PC-9 (cell line): ENCODE measurements at regions not wholly inside any gene's neighbourhood (a gene's known extent, or its start where the extent isn't known, plus 50 kb on each side); places are given as distances from the start of the nearest gene placed in this dataset.
A peak's percentile ranks its signal among the peaks of the same experiment; 100 is the strongest.

Experiments used
- BruUV-seq: library from RNA; stranded (reverse); fragments of 400-500 nt; replicated peaks from 2 replicates; lab custom pipeline; 2021; lab: Mats Ljungman, UMichigan
- CTCF ChIA-PET: fragments of 300-600 bp; sonication (Branson Sonifier 250); formaldehyde crosslinking; loops from one replicate; lab custom pipeline; 2022; ENCODE audit warnings: antibody characterized with exemption; lab: Charles Lee
- POLR2A ChIA-PET: fragments of 300-600 bp; sonication (Branson Sonifier 250); formaldehyde crosslinking; loops from one replicate; lab custom pipeline; 2022; ENCODE audit warnings: antibody characterized with exemption; ENCODE audit not compliant: unreplicated experiment; lab: Charles Lee
- DNase-seq, 2 experiments: peaks; one replicate each; pipeline versions ENCODE4 v3.0.0 to v3.0.0-alpha.2; 2015 to 2022; ENCODE audit warnings: mixed read lengths in 1 of 2
- H2AFZ ChIP-seq: fragments of 200-600 bp; sonication (generic); 2 replicates; pipeline ENCODE4 v1.8.1; 2017; ENCODE audit warnings: antibody characterized with exemption
- H3F3A ChIP-seq: fragments of 200-600 bp; sonication (generic); 2 replicates; pipeline ENCODE4 v1.8.1; 2017; ENCODE audit warnings: antibody characterized with exemption, mild to moderate bottlenecking, low read depth; ENCODE audit not compliant: insufficient read depth
- H3K27ac ChIP-seq: fragments of 200-600 bp; sonication (generic); 2 replicates; pipeline ENCODE4 v1.6.1; 2016; ENCODE audit warnings: mixed run types
- H3K27me3 ChIP-seq: fragments of 200-600 bp; sonication (generic); 2 replicates; pipeline ENCODE4 v1.6.1; 2016; ENCODE audit warnings: low read depth, mixed run types; ENCODE audit not compliant: insufficient read depth
- H3K36me3 ChIP-seq: fragments of 200-600 bp; sonication (generic); 2 replicates; pipeline ENCODE4 v1.6.1; 2016; ENCODE audit warnings: low read depth, mixed run types
- H3K4me1 ChIP-seq: fragments of 200-600 bp; sonication (generic); replicated peaks from 2 replicates; pipeline ENCODE4 v1.6.1; 2016; ENCODE audit warnings: mixed run types; ENCODE audit not compliant: insufficient read depth
- H3K4me2 ChIP-seq: fragments of 200-600 bp; sonication (generic); 2 replicates; pipeline ENCODE4 v1.6.1; 2017; ENCODE audit warnings: mixed run types
- H3K4me3 ChIP-seq: fragments of 200-600 bp; sonication (generic); 2 replicates; pipeline ENCODE4 v1.6.1; 2016; ENCODE audit warnings: mixed run types
- H3K79me2 ChIP-seq: fragments of 200-600 bp; sonication (generic); 2 replicates; pipeline ENCODE4 v1.6.1; 2017; ENCODE audit warnings: low read depth, mixed run types
- H3K9me2 ChIP-seq: fragments of 200-600 bp; sonication (generic); 2 replicates; pipeline ENCODE4 v1.8.1; 2017; ENCODE audit warnings: mild to moderate bottlenecking; ENCODE audit not compliant: insufficient read depth
- H3K9me3 ChIP-seq: fragments of 200-600 bp; sonication (generic); 2 replicates; pipeline ENCODE4 v1.8.1; 2016; ENCODE audit warnings: low read depth; ENCODE audit not compliant: insufficient read depth
- H4K20me1 ChIP-seq: fragments of 200-600 bp; sonication (generic); 2 replicates; pipeline ENCODE4 v1.8.1; 2017; ENCODE audit not compliant: insufficient read depth
- CTCF ChIP-seq: fragments of 200-600 bp; sonication (generic); conservative IDR thresholded peaks from 2 replicates; pipeline ENCODE4 v1.6.1; 2017; ENCODE audit warnings: mixed run types, antibody characterized with exemption, mild to moderate bottlenecking, moderate library complexity
- EZH2 ChIP-seq: fragments of 200-600 bp; sonication (generic); IDR thresholded peaks from 2 replicates; pipeline ENCODE4 v1.8.0; 2017; ENCODE audit warnings: antibody characterized with exemption, low read depth
- intact Hi-C: fragments of 100-400 bp; cut with micrococcal nuclease; formaldehyde crosslinking; loops from one replicate; pipeline ENCODE4 v1.10.0; 2022; ENCODE audit not compliant: unreplicated experiment

- no peak overlapping the region for H3K4me2 ChIP-seq
- TF ChIP-seq EZH2 (no peak), CTCF (no peak)
- H3F3A ChIP-seq = peaks cover 10% of the 10 kb centered on the region; the same call in 1 of the 2 replicates
- no peak overlapping the region for H3K4me3 ChIP-seq
- H3K9me2 ChIP-seq = no peaks in the 10 kb centered on the region; the same call in 1 of the 2 replicates
- CTCF ChIA-PET = no interaction called here
- no peaks in the 10 kb centered on the region for H3K36me3 ChIP-seq
- no TSS peak for BruUV-seq
- peaks cover 56% of the 10 kb centered on the region for H3K4me1 ChIP-seq
- H2AFZ ChIP-seq = no peak overlapping the region
- no peaks in the 10 kb centered on the region for H3K9me3 ChIP-seq
- H3K79me2 ChIP-seq = no peaks in the 10 kb centered on the region
- POLR2A ChIA-PET = interaction anchor here (0.7 kb wide), 1 partner anchor 1755 kb away, joined by 3 read pairs; no protein-coding TSS in a partner anchor
- no peak for DNase-seq
- H4K20me1 ChIP-seq = 0 out of 2 replicates have a peak, but pooled peaks cover 3% of the 10 kb centered on the region
- H3K27ac ChIP-seq = no peak overlapping the region
- H3K27me3 ChIP-seq = no peaks in the 10 kb centered on the region
- intact Hi-C loops = no loop called here
Observed at GRCh38 chr2:14752295-14752694, 119.8 kb downstream of the LRATD1 start.

- ChIA-PET POLR2A (no interaction called here), CTCF (no interaction called here)
- peak in 1 of 2 experiments; percentile 66 for DNase-seq
- BruUV-seq = no TSS peak
- H4K20me1 ChIP-seq = 0 out of 2 replicates have a peak, but pooled peaks cover 3% of the 10 kb centered on the region
- H3K27me3 ChIP-seq = no peaks in the 10 kb centered on the region
- peak overlapping the region; percentile 57 for H3K27ac ChIP-seq
- no peaks in the 10 kb centered on the region for H3K36me3 ChIP-seq
- no peaks in the 10 kb centered on the region for H3K79me2 ChIP-seq
- peaks cover 47% of the 10 kb centered on the region for H3K4me1 ChIP-seq
- intact Hi-C loops = no loop called here
- H3K4me2 ChIP-seq = peak overlapping the region; percentile 23
- H2AFZ ChIP-seq = no peak overlapping the region
- H3K9me3 ChIP-seq = no peaks in the 10 kb centered on the region
- H3K4me3 ChIP-seq = no peak overlapping the region
- no peak for TF ChIP-seq CTCF
- no peak for TF ChIP-seq EZH2
- H3F3A ChIP-seq = peaks cover 13% of the 10 kb centered on the region; the same call in 1 of the 2 replicates
- no peaks in the 10 kb centered on the region; the same call in 1 of the 2 replicates for H3K9me2 ChIP-seq
Observed at GRCh38 chr2:14756122-14756541, 123.6 kb downstream of the LRATD1 start.

- Histone ChIP-seq H3K27ac (peak overlapping the region; percentile 57; the same call in 1 of the 2 replicates), H3K4me3 (no peak overlapping the region), H2AFZ (no peak overlapping the region), H3K79me2 (no peaks in the 10 kb centered on the region), H3K9me2 (no peaks in the 10 kb centered on the region; the same call in 1 of the 2 replicates), H3K27me3 (no peaks in the 10 kb centered on the region), H3K4me1 (peaks cover 39% of the 10 kb centered on the region), H3F3A (peaks cover 13% of the 10 kb centered on the region; the same call in 1 of the 2 replicates), H3K9me3 (no peaks in the 10 kb centered on the region), H3K4me2 (peak overlapping the region; percentile 24), H3K36me3 (no peaks in the 10 kb centered on the region), H4K20me1 (0 out of 2 replicates have a peak, but pooled peaks cover 3% of the 10 kb centered on the region)
- POLR2A ChIA-PET = no interaction called here
- CTCF ChIA-PET = no interaction called here
- peak; percentile 42 to 91 for DNase-seq
- TF ChIP-seq EZH2 (no peak), CTCF (no peak)
- no TSS peak for BruUV-seq
- intact Hi-C loops = no loop called here
Observed at GRCh38 chr2:14756981-14757657, 124.6 kb downstream of the LRATD1 start.
